IMR-90 (cell line): ENCODE measurements at regions not wholly inside any gene's neighbourhood (a gene's known extent, or its start where the extent isn't known, plus 50 kb on each side); places are given as distances from the start of the nearest gene placed in this dataset.

ENCODE experiments used
- ATAC-seq: fragments of 200-7000 bp; cut with Tn5 transposase; 2 replicates; pipeline ENCODE4 v1.9.1; 2020; ENCODE audit warnings: low read depth, mild to moderate bottlenecking, moderate library complexity
- BruUV-seq: library from RNA; stranded (reverse); fragments of 400-500 nt; replicated peaks from 2 replicates; lab custom pipeline; 2021; lab: Mats Ljungman, UMichigan
- CTCF ChIA-PET: fragments of 300-600 bp; formaldehyde crosslinking; extraction: SDS; loops from one replicate; lab custom pipeline; 2021; ENCODE audit warnings: antibody characterized with exemption; lab: Yijun Ruan, JAX
- POLR2A ChIA-PET: fragments of 300-600 bp; sonication (Branson Sonifier 250); formaldehyde crosslinking; loops from one replicate; lab custom pipeline; 2022; ENCODE audit warnings: antibody characterized with exemption; ENCODE audit not compliant: unreplicated experiment; lab: Charles Lee
- DNase-seq: peaks from one replicate; pipeline ENCODE4 v3.0.0; 2013
- H2AFZ ChIP-seq: replicated peaks from 2 replicates; pipeline ENCODE3; 2013; ENCODE audit warnings: low read length, mild to moderate bottlenecking; ENCODE audit not compliant: poor library complexity
- H2AK5ac ChIP-seq: 2 replicates; pipeline ENCODE4 v1.6.1; 2013; ENCODE audit warnings: low read depth, low read length, inconsistent platforms
- H2AK9ac ChIP-seq: replicated peaks from 2 replicates; pipeline ENCODE3; 2013; ENCODE audit warnings: mild to moderate bottlenecking, low read depth, low read length, moderate library complexity; ENCODE audit not compliant: poor library complexity
- H2BK120ac ChIP-seq: 2 replicates; pipeline ENCODE4 v1.6.1; 2013; ENCODE audit warnings: low read depth, low read length, inconsistent platforms
- H2BK15ac ChIP-seq: 3 replicates; pipeline ENCODE4 v1.6.1; 2013; ENCODE audit warnings: low read depth, low read length, inconsistent platforms
- H2BK20ac ChIP-seq: 2 replicates; pipeline ENCODE4 v1.6.1; 2013; ENCODE audit warnings: low read depth, mild to moderate bottlenecking, inconsistent platforms, low read length, moderate library complexity
- H2BK5ac ChIP-seq: 2 replicates; pipeline ENCODE4 v1.6.1; 2013; ENCODE audit warnings: mild to moderate bottlenecking, low read depth, low read length, inconsistent platforms; ENCODE audit not compliant: poor library complexity, severe bottlenecking
- H3K14ac ChIP-seq: replicated peaks from 2 replicates; pipeline ENCODE4 v1.6.1; 2013; ENCODE audit warnings: low read depth, low read length, inconsistent platforms
- H3K18ac ChIP-seq: 2 replicates; pipeline ENCODE4 v1.6.1; 2013; ENCODE audit warnings: low read depth, low read length, control low read depth
- H3K23ac ChIP-seq: 2 replicates; pipeline ENCODE4 v1.6.1; 2013; ENCODE audit warnings: low read depth, low read length, inconsistent platforms
- H3K27ac ChIP-seq: 2 replicates; pipeline ENCODE4 v1.5.1; 2013; ENCODE audit warnings: mild to moderate bottlenecking, control low read depth, low read length; ENCODE audit not compliant: insufficient read depth
- H3K27me3 ChIP-seq: 2 replicates; pipeline ENCODE4 v1.6.1; 2013; ENCODE audit warnings: low read length; ENCODE audit not compliant: control insufficient read depth, insufficient read depth
- H3K36me3 ChIP-seq: 2 replicates; pipeline ENCODE4 v1.6.1; 2013; ENCODE audit warnings: low read length, mixed read lengths; ENCODE audit not compliant: control insufficient read depth, insufficient read depth
- H3K4ac ChIP-seq: 2 replicates; pipeline ENCODE4 v1.6.1; 2013; ENCODE audit warnings: low read depth, low read length, inconsistent platforms
- H3K4me1 ChIP-seq: 2 replicates; pipeline ENCODE4 v1.6.1; 2013; ENCODE audit warnings: low read length, mixed read lengths; ENCODE audit not compliant: control insufficient read depth, insufficient read depth
- H3K4me2 ChIP-seq: 2 replicates; pipeline ENCODE4 v1.6.1; 2013; ENCODE audit warnings: low read depth, mild to moderate bottlenecking, control low read depth, low read length, moderate library complexity
- H3K4me3 ChIP-seq: 2 replicates; pipeline ENCODE4 v1.5.1; 2013; ENCODE audit warnings: low read depth, mild to moderate bottlenecking, control low read depth, low read length, moderate library complexity; ENCODE audit not compliant: insufficient read depth
- H3K56ac ChIP-seq: 2 replicates; pipeline ENCODE4 v1.6.1; 2013; ENCODE audit warnings: low read length, inconsistent platforms; ENCODE audit not compliant: insufficient read depth; ENCODE audit errors: extremely low read depth
- H3K79me1 ChIP-seq, 2 experiments: 2 replicates each; pipeline ENCODE4 v1.6.1; 2013; ENCODE audit warnings: low read length in 2 of 2, inconsistent platforms in 1 of 2, low read depth in 1 of 2
- H3K9ac ChIP-seq: 2 replicates; pipeline ENCODE4 v1.6.1; 2013; ENCODE audit warnings: low read depth, low read length, control low read depth
- H3K9me1 ChIP-seq: 2 replicates; pipeline ENCODE4 v1.6.1; 2013; ENCODE audit warnings: low read length, inconsistent platforms; ENCODE audit not compliant: insufficient read depth
- H3K9me3 ChIP-seq: 2 replicates; pipeline ENCODE4 v1.6.1; 2013; ENCODE audit warnings: low read length; ENCODE audit not compliant: control insufficient read depth, insufficient read depth
- H4K20me1 ChIP-seq: 2 replicates; pipeline ENCODE4 v1.6.1; 2013; ENCODE audit warnings: low read length, inconsistent platforms; ENCODE audit not compliant: insufficient read depth
- H4K5ac ChIP-seq: 2 replicates; pipeline ENCODE4 v1.6.1; 2013; ENCODE audit warnings: mild to moderate bottlenecking, low read depth, low read length, control low read depth
- H4K8ac ChIP-seq, 2 experiments: 2 replicates each; pipeline ENCODE4 v1.6.1; 2013; ENCODE audit warnings: low read depth in 2 of 2, low read length in 2 of 2, control low read depth in 1 of 2, inconsistent platforms in 1 of 2
- H4K91ac ChIP-seq: 2 replicates; pipeline ENCODE4 v1.6.1; 2013; ENCODE audit warnings: low read depth, low read length, inconsistent platforms; ENCODE audit not compliant: insufficient read depth
- CEBPB ChIP-seq: IDR thresholded peaks from 2 replicates; pipeline ENCODE4 v1.6.1; 2012; ENCODE audit warnings: low read depth, low read length, improper control_type of control experiment
- CHD1 ChIP-seq: IDR thresholded peaks from 2 replicates; pipeline ENCODE4 v1.6.1; 2012; ENCODE audit warnings: low read depth, low read length, improper control_type of control experiment
- CTCF ChIP-seq: conservative IDR thresholded peaks from 2 replicates; pipeline ENCODE4 v1.5.1; 2012; ENCODE audit warnings: mild to moderate bottlenecking, low read depth, low read length, improper control_type of control experiment
- MAFK ChIP-seq: IDR thresholded peaks from 2 replicates; pipeline ENCODE4 v1.6.1; 2012; ENCODE audit warnings: low read depth, low read length, improper control_type of control experiment
- MAZ ChIP-seq: IDR thresholded peaks from 2 replicates; pipeline ENCODE4 v1.6.1; 2012; ENCODE audit warnings: low read depth, mild to moderate bottlenecking, low read length, improper control_type of control experiment, moderate library complexity, borderline replicate concordance
- MXI1 ChIP-seq: IDR thresholded peaks from 2 replicates; pipeline ENCODE4 v1.6.1; 2012; ENCODE audit warnings: low read depth, mild to moderate bottlenecking, low read length, moderate library complexity, borderline replicate concordance
- NFE2L2 ChIP-seq: fragments of 150-350 bp; IDR thresholded peaks from 2 replicates; pipeline ENCODE4 v1.6.1; 2016; ENCODE audit warnings: low read depth, mild to moderate bottlenecking, low read length
- POLR2A ChIP-seq: IDR thresholded peaks from 2 replicates; pipeline ENCODE4 v1.6.1; 2012; ENCODE audit warnings: mild to moderate bottlenecking, low read depth, low read length
- RAD21 ChIP-seq: IDR thresholded peaks from 2 replicates; pipeline ENCODE4 v1.6.1; 2012; ENCODE audit warnings: low read length, improper control_type of control experiment
- RCOR1 ChIP-seq: IDR thresholded peaks from 2 replicates; pipeline ENCODE4 v1.6.1; 2012; ENCODE audit warnings: mild to moderate bottlenecking, low read length, improper control_type of control experiment; ENCODE audit not compliant: insufficient replicate concordance
- RFX5 ChIP-seq: IDR thresholded peaks from 2 replicates; pipeline ENCODE4 v1.8.0; 2012; ENCODE audit warnings: low read depth, mild to moderate bottlenecking, low read length, moderate library complexity
- SMC3 ChIP-seq: fragments of 150-350 bp; IDR thresholded peaks from 2 replicates; pipeline ENCODE4 v1.6.1; 2016; ENCODE audit warnings: low read depth, mild to moderate bottlenecking, antibody characterized with exemption, low read length, moderate library complexity
- USF2 ChIP-seq: fragments of 150-350 bp; IDR thresholded peaks from 2 replicates; pipeline ENCODE4 v1.6.1; 2017; ENCODE audit warnings: mild to moderate bottlenecking, antibody characterized with exemption, low read length, low read depth
- WGBS, 2 experiments: methylation state at CpG; one replicate each; pipeline versions ENCODE4 v1.1.5 to v1.1.7; 2013; ENCODE audit warnings: missing lambda C conversion rate in 2 of 2; ENCODE audit not compliant: insufficient read length in 1 of 2; ENCODE audit errors: extremely low coverage in 2 of 2; 5-methylcytosine and 5-hydroxymethylcytosine counted together
- dilution Hi-C: fragments of 300-500 bp; cut with HindIII; formaldehyde crosslinking; loops from one replicate; pipeline ENCODE4 v1.14.3; 2018; ENCODE audit warnings: low sequenced_read_pairs; ENCODE audit not compliant: unreplicated experiment
- in situ Hi-C: fragments of 300-500 bp; cut with MboI; formaldehyde crosslinking; loops from 3 replicates; pipeline ENCODE4 v1.14.3; 2019; ENCODE audit warnings: low sequenced_read_pairs, inconsistent platforms, mixed read lengths
- intact Hi-C: fragments of 100-400 bp; cut with micrococcal nuclease; formaldehyde crosslinking; loops from 2 replicates; pipeline ENCODE4 v1.10.0; 2022

GRCh38 chrX:116726806-116727205 lies 264.0 kb upstream of the CT83 start:
- Histone ChIP-seq H3K18ac (no peak overlapping the region), H2BK5ac (no peak overlapping the region), H3K9ac (no peak overlapping the region), H2BK120ac (no peak overlapping the region), H3K4me2 (no peak overlapping the region), H3K4me3 (no peak overlapping the region), H2AFZ (no peak overlapping the region), H4K91ac (no peak overlapping the region), H2BK15ac (no peak overlapping the region), H3K4me1 (no peaks in the 10 kb centered on the region), H2AK5ac (no peak overlapping the region), H3K36me3 (no peaks in the 10 kb centered on the region), H3K9me3 (no peaks in the 10 kb centered on the region), H4K5ac (no peak overlapping the region), H3K4ac (no peak overlapping the region), H3K9me1 (no peaks in the 10 kb centered on the region), H3K79me1 (no peaks in the 10 kb centered on the region), H3K56ac (no peak overlapping the region), H3K23ac (no peak overlapping the region), H3K27ac (no peak overlapping the region), H3K27me3 (no peaks in the 10 kb centered on the region), H3K14ac (no peak overlapping the region), H2AK9ac (no peak overlapping the region), H2BK20ac (no peak overlapping the region), H4K20me1 (no peaks in the 10 kb centered on the region), H4K8ac (no peak overlapping the region)
- BruUV-seq: no TSS peak
- dilution Hi-C loops: no loop called here
- DNase-seq (no peak), ATAC-seq (no peak)
- POLR2A ChIA-PET: no interaction called here
- intact Hi-C loops: no loop called here
- WGBS, 2 experiments: no CpG with 5 or more reads among the region's 4 CpGs
- CTCF ChIA-PET: no interaction called here
- TF ChIP-seq USF2 (no peak), CHD1 (no peak), MAFK (no peak), RCOR1 (no peak), RAD21 (no peak), CTCF (no peak), RFX5 (no peak), MAZ (no peak), SMC3 (no peak), MXI1 (no peak), NFE2L2 (no peak), CEBPB (no peak), POLR2A (no peak)
- in situ Hi-C loops: no loop called here
